ENCODE measurements at regions not wholly inside any gene's neighbourhood (a gene's known extent, or its start where the extent isn't known, plus 50 kb on each side); places are given as distances from the start of the nearest gene placed in this dataset.

DNA sequence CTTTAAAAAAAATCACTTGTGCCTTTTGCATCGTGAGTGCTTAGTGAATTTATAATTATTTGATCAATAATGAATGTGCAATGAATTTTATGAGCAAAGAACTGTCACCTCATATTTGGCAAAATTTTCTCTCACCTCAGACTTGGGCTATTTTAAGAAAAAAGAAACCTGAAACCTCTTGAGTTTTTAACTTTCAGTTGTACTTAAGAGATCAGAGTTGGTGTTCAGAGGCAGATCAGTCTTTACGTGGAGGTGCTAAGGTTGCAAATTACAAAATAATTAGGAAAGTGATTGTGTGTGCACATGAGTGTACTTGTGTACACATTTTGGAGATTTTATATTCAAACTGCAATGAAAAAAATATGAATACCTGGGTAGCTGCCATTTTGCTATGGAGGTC is 218.7 kb upstream of the RBFOX1 start:
- intact Hi-C loops (cut with DNase I) = no loop called here
- no peak for DNase-seq (ENCODE audit: low spot score)

DNA sequence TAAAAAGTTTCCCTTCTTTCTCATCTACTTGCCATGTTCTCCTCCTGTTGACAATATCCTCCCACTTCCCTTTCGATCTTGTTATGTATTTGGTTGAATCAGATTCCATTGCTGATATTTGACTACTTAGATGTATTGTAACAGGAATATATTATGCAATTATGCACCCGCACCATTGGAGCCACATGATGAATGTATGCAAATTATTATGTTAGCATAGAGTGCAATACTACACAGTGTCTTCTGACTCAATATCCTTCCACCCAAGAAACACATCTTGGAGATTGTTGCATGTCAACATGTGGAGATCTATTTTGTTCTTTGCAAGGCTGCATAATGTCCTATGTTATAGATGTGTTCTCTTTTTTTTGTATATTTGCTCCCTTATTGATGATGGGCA is 219.2 kb upstream of the RBFOX1 start:
- no peak for DNase-seq (ENCODE audit: low spot score)
- intact Hi-C loops (cut with DNase I) = no loop called here

DNA sequence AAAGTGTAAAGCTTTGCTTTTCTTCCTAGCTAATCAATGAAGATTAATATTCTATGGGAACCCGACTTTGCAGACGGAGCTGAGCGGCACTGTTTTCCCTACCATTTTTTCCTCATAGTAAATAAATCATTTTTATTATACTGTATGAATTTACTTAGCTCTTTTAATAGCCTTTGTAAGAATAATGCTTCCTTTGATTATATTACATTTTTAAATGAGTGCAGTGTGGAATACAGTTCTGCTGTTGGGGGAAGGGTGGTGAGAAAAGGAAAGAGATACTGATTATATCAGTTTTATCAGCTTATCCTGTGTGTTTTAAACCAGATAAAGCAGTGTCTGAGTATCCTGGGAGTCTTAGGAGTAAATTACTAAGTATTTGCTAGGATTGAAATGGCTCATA is 221.4 kb upstream of the RBFOX1 start:
- no peak for DNase-seq (ENCODE audit: low spot score)
- intact Hi-C loops (cut with DNase I) = no loop called here

DNA sequence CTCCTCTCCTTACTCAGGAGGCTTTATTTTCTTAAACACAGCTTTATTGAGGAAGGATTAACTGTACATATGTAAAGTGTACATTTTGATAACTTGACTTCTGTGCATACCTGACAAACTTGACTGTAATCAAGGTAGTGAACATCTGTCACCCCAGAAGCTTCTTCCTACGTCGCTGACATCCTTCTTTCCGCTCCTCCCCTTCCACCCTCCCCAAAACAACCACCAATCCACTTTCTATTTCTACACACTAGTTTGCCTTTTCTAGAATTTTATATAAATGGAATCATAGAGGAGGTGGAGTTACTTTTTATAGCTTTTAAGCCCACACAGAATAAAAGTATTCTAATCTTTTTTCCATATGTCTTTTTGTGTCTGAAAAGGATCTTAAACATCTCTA is 225.2 kb upstream of the RBFOX1 start:
- intact Hi-C loops (cut with DNase I) = no loop called here
- no peak for DNase-seq (ENCODE audit: low spot score)

DNA sequence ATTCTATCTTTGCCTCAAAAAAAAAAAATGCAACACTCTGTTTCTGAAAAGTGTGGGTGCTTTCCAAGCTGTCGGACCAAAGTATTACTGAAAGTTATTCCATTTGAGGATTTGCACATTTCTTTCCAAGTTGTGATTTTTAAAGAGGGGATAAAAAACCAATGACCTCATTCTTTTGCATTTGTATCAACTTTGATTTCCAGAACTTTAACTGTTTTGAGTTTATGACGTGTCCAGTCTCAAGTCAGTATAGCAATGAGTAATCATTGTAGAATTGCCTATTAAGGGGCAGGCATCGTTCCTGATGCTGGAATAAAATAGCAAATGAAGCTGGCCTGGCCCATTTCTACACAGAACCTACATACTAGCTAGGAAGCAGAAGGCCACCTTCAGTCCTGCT is 229.6 kb upstream of the RBFOX1 start:
- intact Hi-C loops (cut with DNase I) = no loop called here
- DNase-seq (ENCODE audit: low spot score) = no peak

DNA sequence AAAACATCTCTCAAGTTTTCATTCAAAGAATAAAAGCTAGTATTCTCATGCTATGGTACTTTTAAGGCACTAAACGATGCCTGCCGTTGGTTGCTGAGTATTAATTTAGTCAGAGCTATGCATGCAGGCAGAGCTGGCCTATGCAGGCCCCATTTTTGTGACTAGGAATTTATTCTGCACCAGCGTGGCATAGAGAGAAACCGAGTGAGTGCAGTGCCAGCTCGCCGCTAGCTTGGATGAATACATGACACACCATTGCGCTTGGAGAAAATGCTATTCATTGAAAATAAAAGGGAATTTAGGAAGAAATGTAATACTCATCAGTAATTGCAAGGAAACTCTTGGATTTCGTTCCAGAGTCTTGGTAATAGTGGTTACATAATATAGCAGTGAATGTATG is 231.6 kb upstream of the RBFOX1 start:
- intact Hi-C loops (cut with DNase I) = no loop called here
- no peak for DNase-seq (ENCODE audit: low spot score)

DNA sequence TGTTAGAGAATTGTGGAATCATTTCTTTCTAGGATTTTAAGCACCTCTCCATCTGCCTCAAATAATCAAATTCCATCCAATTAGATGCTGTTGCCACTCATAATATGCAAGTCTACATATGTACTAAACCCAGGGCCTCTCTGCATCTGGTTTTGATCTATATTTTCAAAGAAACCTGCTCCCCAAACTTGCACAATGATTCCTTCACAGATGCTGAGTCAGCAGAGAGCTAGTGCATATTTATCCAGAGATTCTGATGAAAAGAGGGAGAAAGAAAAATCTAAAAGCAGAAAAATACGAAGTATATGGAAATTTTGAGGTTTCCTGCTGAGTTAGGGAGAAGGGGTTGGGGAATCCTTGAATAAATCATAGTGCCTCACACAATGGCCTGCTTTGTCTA is 235.1 kb upstream of the RBFOX1 start:
- intact Hi-C loops (cut with DNase I) = no loop called here
- DNase-seq (ENCODE audit: low spot score) = no peak

DNA sequence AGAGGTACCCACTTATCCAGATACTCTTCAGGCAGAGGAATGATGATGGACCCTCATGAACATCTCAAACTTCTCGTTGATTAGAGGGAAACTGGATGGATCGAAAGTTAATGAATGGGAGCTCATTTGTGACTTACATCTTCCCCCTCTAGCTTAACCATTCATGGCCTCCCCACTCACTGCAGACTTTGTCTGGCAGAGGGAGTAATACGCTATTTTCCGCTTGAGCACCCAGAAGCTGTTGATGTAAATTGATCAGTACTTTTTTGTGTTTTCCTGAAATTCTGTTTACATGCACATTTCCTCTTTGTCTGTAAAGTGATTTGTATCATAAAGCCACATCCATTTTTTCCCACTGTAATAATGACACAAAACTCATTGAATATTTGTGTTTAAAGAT is 239.1 kb upstream of the RBFOX1 start:
- no peak for DNase-seq (ENCODE audit: low spot score)
- intact Hi-C loops (cut with DNase I) = no loop called here

DNA sequence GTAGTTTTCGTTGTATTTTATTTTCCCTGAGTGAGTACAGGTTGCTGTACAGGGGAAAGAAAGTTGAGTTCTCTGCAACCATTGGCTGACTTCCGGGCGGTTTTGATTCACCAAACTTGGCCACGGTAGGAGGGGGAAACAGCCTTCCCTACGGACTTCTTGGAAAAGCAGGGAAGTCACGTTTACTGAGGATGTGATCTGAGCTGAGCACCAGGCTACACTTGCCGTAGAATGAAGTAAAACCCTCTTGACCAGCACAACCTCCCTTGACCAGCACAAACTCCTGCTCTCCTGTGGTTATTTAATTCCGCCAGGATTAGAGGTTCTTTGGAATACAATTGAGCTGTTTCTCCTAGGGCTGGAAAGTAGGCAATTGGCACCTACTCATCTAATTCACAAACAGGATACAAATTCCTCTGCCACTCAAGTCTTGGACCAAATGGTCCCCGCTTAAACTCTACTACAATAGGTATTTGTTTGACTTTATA is 242.0 kb upstream of the RBFOX1 start:
- intact Hi-C loops (cut with DNase I) = no loop called here
- no peak for DNase-seq (ENCODE audit: low spot score)

DNA sequence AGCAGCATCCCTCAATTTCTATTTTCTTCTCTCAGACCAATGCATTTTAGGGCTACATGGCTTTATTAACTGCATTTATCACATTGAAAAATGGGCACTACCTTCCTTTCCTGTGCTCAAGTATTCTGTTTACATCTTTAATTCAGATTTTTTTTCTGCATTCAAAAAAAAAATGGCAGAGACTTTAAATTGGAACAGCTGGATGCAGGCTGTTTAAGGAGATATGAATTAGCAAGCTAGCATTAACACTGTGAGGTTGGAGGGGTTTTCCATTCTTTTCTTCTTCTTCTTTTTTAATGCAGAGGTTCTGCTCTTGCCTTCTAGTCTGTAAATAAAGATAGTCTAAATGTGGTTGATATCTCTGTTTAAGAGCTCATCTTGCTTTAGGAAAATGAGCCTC is 242.9 kb upstream of the RBFOX1 start:
- intact Hi-C loops (cut with DNase I) = no loop called here
- DNase-seq (ENCODE audit: low spot score) = no peak

DNA sequence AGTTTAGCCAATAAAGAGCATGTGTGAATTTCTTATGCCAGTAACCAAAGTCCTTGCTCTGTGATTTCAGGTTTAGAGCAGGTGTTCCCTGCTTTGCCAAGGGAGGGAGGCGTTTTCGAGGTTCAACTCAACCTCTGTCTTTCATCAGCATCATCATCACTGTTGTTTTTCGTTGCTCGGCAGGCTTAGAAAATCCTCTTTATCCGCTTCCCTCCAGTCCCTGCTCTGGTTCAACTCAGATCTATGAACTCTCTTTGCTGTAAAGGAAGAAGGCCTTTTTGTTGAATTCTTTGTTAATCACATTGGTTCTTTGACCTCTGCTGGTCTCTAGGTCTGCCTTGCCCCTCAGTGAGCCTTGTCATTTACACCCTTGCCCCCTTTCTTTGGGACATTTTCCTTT is 243.9 kb upstream of the RBFOX1 start:
- intact Hi-C loops (cut with DNase I) = no loop called here
- DNase-seq (ENCODE audit: low spot score) = no peak

DNA sequence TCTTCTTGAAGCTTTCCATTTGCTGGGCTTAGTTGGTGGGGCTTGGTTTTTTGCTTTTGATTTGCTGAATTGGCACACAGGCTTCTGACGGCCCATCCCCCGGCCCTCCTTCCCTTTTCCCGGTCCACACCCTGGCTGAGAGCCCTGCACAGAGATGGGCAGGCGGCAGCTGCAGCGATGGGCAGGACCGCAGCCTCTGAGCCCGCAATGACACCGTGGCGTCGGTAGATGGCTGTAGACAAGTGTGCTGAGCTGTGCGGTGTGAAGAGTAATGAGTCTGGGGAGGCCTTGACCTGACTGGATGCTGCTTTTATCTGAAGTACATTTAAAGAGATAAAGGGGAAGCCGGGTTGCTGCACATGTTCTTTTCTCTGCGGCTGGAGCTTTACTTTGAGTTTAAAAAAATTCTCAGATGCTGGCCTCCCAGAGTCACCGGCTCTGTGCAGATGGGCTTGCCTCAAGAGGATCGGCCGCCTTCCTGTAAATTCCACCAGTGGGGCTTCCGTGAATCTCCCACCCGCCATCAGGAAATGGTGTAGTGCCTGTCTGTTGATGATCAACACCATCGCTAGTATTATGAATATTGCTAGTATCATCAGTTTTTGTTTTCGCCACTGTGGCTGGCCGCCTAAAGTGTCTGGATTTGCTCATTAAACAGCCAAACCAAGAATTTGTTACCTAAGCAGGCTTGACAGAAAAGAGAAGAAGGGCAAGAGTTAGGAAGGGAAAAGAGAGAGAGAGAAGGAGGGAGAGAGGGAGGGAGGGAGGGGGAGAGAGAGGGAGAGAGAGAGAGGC is 245.6 kb upstream of the RBFOX1 start:
- no peak for DNase-seq (ENCODE audit: low spot score)

DNA sequence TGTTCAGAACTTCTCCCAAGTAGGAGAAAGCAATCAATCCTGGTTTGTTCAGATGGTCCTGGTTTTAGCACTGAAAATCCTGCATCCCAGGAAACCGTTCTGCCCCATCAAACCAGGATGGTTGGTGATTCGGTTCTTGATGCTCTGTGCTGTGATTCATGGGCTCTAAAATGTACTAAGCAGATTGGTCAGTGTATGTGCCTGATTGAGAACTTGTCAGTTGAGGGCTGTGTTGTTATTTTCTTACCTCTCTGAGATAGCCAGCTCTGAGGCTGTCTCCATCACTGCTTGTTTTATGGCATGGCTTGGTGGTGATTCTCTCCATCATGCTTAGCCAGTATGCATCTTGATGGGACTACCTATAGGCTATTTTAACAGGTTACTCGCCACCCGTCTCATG is 246.9 kb upstream of the RBFOX1 start:
- DNase-seq (ENCODE audit: low spot score) = no peak
- intact Hi-C loops (cut with DNase I) = no loop called here

More for the DNA sequence above, 245.6 kb upstream of the RBFOX1 start:
- intact Hi-C loops (cut with DNase I) = no loop called here

DNA sequence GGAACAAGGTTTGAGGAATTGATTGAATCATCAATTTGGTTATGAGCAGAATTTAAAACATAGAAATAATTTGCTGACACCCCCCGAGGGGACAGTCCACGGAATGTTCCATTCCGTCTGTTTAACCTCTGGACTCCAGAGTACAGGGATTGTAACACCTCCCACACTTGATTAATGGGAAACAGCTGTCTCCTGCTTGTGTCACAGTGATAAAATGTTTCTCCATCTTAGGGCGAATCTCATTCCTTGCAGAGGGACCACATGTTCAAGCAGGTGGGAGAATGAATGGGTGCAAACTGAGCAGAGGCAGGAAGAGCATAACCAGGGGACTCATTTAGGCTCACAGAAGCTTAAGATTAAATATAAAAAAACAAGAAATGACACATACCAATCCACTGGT is 249.5 kb upstream of the RBFOX1 start:
- DNase-seq (ENCODE audit: low spot score) = no peak
- intact Hi-C loops (cut with DNase I) = no loop called here

DNA sequence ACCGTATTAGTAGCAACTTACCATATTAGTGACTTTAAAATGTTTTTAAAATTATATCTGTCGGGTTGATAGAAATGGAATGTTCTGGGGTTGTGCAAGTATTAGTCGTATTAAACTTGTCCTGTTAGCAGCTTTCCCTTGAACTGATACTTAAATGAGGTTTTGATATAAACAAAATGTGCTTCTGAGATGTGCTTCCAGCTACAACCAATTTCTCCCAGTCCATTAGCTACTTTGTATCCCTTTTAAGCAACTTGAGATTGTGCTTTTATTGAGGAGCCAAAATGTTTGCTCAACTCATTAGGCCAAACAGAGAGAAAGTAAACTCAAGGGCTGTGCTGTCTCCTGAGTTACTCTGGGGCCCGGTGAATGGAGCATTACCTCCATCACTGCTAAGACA is 255.0 kb upstream of the RBFOX1 start:
- intact Hi-C loops (cut with DNase I) = no loop called here
- no peak for DNase-seq (ENCODE audit: low spot score)

DNA sequence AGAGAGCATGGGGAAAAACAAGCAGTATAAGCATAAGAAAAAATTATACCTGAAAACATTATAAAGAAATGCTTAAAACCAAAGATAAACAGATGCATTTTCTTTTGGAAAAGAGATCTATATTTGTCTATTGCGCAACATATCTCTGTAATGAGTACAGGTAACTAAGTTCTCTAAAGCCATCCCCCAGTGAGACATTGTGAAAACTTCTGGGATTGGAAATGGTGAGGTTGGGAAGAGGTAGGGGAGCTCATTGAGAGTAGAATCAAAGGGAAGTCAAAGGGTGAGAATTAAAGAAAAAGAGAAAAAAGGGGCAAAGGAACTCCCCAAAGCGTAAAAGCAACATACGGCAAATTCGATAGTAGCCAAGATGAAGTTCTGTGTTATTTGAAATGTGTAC is 257.9 kb upstream of the RBFOX1 start:
- intact Hi-C loops (cut with DNase I) = no loop called here

DNA sequence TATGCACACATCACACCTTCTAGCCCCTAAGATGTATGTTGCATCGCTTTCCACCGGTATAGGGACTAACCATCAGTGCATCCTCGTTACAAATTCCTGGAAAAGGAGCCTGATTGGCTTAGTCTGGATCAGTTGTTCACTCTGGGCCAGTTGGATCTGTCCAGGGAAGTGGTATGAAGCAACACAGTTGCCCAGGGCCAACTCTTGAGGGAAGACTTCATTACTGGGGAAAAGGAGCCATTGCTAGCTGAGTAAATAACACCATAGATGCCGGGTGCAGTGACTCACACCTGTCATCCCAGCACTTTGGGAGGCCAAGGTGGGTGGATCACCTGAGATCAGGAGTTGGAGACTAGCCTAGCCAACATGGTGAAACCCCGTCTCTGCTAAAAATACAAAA is 275.2 kb upstream of the RBFOX1 start:
- intact Hi-C loops (cut with DNase I) = no loop called here
- no peak for DNase-seq (ENCODE audit: low spot score)

More for the DNA sequence above, 257.9 kb upstream of the RBFOX1 start:
- no peak for DNase-seq (ENCODE audit: low spot score)

DNA sequence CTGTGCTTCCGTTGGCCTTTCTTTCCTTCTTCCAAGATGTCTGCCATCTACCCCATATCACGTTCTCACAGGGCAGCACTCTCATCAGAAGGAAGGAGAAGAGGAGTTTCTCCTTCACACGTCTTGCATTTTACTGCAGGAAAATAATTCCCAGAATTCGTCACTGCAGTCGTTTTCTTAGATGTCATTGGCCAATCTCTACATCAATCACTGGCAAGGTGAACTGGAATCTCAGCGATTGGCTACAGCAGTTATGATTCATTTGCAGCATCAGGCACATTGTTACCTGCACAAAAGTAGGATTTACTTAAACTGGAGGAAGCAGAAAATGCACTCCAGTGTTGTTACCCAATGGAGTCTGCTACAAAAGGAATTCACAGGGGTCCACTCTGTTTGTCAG is 277.2 kb upstream of the RBFOX1 start:
- intact Hi-C loops (cut with DNase I) = no loop called here
- no peak for DNase-seq (ENCODE audit: low spot score)

DNA sequence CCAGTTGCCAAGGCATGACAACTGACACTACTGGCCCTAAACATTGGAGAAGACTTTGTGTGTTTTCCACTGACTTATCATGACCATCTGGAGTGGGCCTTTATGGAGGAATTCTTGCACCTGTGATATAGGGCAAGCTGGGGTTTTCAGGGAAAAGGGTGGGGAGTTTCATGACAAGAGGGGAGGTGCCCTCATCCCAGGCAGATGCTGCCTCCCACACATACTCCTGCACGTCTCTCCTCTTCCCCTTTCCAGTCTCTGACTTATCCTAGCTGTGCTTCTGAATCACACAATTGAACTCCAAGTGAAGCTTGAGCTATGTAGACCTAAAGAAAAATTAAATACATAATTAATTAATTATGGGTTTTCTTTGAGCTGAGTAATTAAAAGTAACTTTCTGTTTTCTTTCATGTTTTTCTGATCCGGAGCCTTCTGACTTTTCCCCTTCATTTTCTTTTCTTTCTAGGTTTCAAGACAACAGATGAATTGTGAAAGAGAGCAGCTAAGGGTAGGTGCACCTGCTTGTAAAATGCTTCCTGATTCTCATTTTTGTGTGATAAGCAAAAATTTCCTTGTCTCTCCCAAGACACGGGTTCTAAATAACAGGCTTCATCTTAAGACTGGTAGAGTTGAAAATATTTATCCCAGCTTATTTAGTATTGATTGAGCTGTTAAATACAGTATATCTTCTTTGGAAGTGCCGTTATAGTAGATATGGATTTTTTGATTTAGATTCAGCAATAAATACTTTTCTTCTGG is 280.9 kb upstream of the RBFOX1 start:
- intact Hi-C loops (cut with DNase I) = no loop called here
- DNase-seq (ENCODE audit: low spot score) = no peak

DNA sequence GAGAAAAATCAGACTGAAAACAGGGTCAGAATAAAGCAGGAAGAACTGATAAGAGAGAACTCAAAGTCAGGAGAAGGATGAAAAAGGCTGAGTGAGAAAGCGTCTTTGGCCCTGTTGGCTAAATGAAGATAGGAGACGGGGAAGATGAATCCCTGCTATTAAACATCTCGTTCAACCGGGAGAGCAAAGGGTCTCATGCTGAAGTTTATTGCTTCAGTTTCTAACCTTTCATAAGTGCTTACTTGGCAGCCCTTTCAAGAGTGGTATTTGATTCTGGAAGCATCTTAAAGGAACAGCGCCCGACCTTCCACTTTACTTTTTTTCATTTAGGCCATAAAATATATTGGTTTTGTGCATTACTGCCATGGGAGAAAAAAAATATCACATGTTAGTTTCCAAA is 288.3 kb upstream of the RBFOX1 start:
- DNase-seq (ENCODE audit: low spot score) = no peak
- intact Hi-C loops (cut with DNase I) = no loop called here

DNA sequence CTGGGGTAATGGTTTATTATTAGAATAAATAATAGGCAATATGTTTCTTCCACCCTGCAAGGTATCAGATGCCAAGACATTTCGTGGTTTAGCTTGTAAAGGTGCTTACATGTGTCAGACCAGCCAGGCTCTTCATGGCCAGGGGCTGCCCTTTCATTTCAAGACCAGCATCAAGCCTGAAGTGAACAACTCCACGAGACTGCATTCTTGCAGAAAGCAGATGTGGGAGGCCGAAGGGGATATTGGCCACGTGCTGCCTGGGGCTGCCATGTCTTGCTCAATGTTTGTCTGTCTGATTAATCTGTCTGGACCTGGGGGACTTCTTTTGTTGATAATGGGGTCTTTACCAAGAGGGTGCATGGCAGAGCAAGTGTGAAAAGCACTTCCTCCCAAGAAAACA is 294.2 kb upstream of the RBFOX1 start:
- no peak for DNase-seq (ENCODE audit: low spot score)
- intact Hi-C loops (cut with DNase I) = no loop called here

Data from posterior vena cava (tissue), 2 donors.